HCT116 (cell line): ENCODE measurements at regions not wholly inside any gene's neighbourhood (a gene's known extent, or its start where the extent isn't known, plus 50 kb on each side); places are given as distances from the start of the nearest gene placed in this dataset.

Experiments used
- ATAC-seq: fragments of 200-7000 bp; cut with Tn5 transposase; 2 replicates; pipeline ENCODE4 v1.9.1; 2020; ENCODE audit warnings: mild to moderate bottlenecking, moderate library complexity
- BruUV-seq: library from RNA; stranded (reverse); fragments of 400-500 nt; replicated peaks from 2 replicates; lab custom pipeline; 2021; lab: Mats Ljungman, UMichigan
- CTCF ChIA-PET: fragments of 300-600 bp; sonication (Branson Sonifier 250); formaldehyde crosslinking; loops from one replicate; lab custom pipeline; 2021; ENCODE audit warnings: antibody characterized with exemption; lab: Charles Lee
- POLR2A ChIA-PET: fragments of 300-600, 350-600 bp; sonication (Branson Sonifier 250); formaldehyde crosslinking; loops from one replicate; lab custom pipeline; 2021; ENCODE audit warnings: antibody characterized with exemption; lab: Charles Lee
- RAD21 ChIA-PET, 2 experiments: fragments of 300-600 bp; sonication (Branson Sonifier 250); formaldehyde crosslinking; loops; one replicate each; lab custom pipeline; 2023; ENCODE audit warnings: low total read pairs in 2 of 2; ENCODE audit not compliant: uncharacterized antibody in 2 of 2, unreplicated experiment in 2 of 2, low non-redundant PET in 1 of 2; lab: Charles Lee
- DNase-seq: peaks from one replicate; pipeline ENCODE4 v3.0.0-alpha.2; 2010; ENCODE audit warnings: low read depth, low spot score
- H2AFZ ChIP-seq: fragments of 200-600 bp; shearing (Covaris generic), sonication (generic); 2 replicates; pipeline ENCODE4 v1.6.1; 2017; ENCODE audit warnings: low read depth, mixed run types, mixed read lengths, antibody characterized with exemption, low read length; ENCODE audit not compliant: poor library complexity, severe bottlenecking
- H3K27ac ChIP-seq: 2 replicates; pipeline ENCODE4 v1.5.1; 2012; ENCODE audit warnings: low read depth, low read length
- H3K27me3 ChIP-seq: fragments of 200-600 bp; sonication (generic); 2 replicates; pipeline ENCODE4 v1.6.1; 2016; ENCODE audit warnings: mixed run types, low read length, mixed read lengths; ENCODE audit not compliant: insufficient read depth
- H3K36me3 ChIP-seq, 2 experiments: fragments of 200-500 bp in 1 of 2; fragments of 200-600 bp in 1 of 2; sonication (Bioruptor generic) in 1 of 2; sonication (generic) in 1 of 2; 2 replicates each; pipeline versions ENCODE4 v1.5.1 to v1.6.1; 2014 to 2016; ENCODE audit warnings: low read length in 2 of 2, inconsistent platforms in 1 of 2, mixed read lengths in 1 of 2, mixed run types in 1 of 2; ENCODE audit not compliant: insufficient read depth in 2 of 2, control insufficient read depth in 1 of 2
- H3K4me1 ChIP-seq, 2 experiments: fragments of 200-600 bp in 1 of 2; sonication (generic) in 1 of 2; 2 replicates each; pipeline versions ENCODE4 v1.5.1 to v1.6.1; 2012 to 2017; ENCODE audit warnings: low read length in 2 of 2, inconsistent platforms in 1 of 2, mild to moderate bottlenecking in 1 of 2, mixed read lengths in 1 of 2, mixed run types in 1 of 2, moderate library complexity in 1 of 2; ENCODE audit not compliant: insufficient read depth in 2 of 2, control insufficient read depth in 1 of 2
- H3K4me2 ChIP-seq: fragments of 200-600 bp; sonication (generic); 2 replicates; pipeline ENCODE4 v1.6.1; 2017; ENCODE audit warnings: mixed run types, low read length, mixed read lengths
- H3K4me3 ChIP-seq, 2 experiments: fragments of 200-600 bp in 1 of 2; sonication (generic) in 1 of 2; replicated peaks in 1 of 2; 2 replicates each; pipeline ENCODE4 v1.5.1; 2011 to 2016; ENCODE audit warnings: low read length in 2 of 2, control low read depth in 1 of 2, low read depth in 1 of 2, mild to moderate bottlenecking in 1 of 2, mixed read lengths in 1 of 2, mixed run types in 1 of 2
- H3K79me2 ChIP-seq: fragments of 200-600 bp; sonication (generic); 2 replicates; pipeline ENCODE4 v1.6.1; 2017; ENCODE audit warnings: mild to moderate bottlenecking, mixed run types, low read length, moderate library complexity, mixed read lengths; ENCODE audit not compliant: insufficient read depth
- H3K9ac ChIP-seq: fragments of 200-600 bp; sonication (generic); 2 replicates; pipeline ENCODE4 v1.6.1; 2016; ENCODE audit warnings: low read length, mixed read lengths
- H3K9me2 ChIP-seq: fragments of 200-600 bp; sonication (generic), shearing (Covaris generic); 2 replicates; pipeline ENCODE4 v1.6.1; 2017; ENCODE audit warnings: mixed run types, mild to moderate bottlenecking, moderate library complexity; ENCODE audit not compliant: insufficient read depth
- H3K9me3 ChIP-seq, 2 experiments: fragments of 200-500 bp in 1 of 2; fragments of 200-600 bp in 1 of 2; sonication (Bioruptor generic) in 1 of 2; sonication (generic) in 1 of 2; 2 replicates each; pipeline ENCODE4 v1.6.1; 2014 to 2017; ENCODE audit warnings: low read length in 2 of 2, mixed read lengths in 2 of 2, inconsistent platforms in 1 of 2, low read depth in 1 of 2, mild to moderate bottlenecking in 1 of 2, mixed run types in 1 of 2, moderate library complexity in 1 of 2; ENCODE audit not compliant: control insufficient read depth in 1 of 2, insufficient read depth in 1 of 2
- H4K20me1 ChIP-seq: fragments of 200-600 bp; sonication (generic), shearing (Covaris generic); 2 replicates; pipeline ENCODE4 v1.6.1; 2017; ENCODE audit warnings: mixed run types, mild to moderate bottlenecking, moderate library complexity; ENCODE audit not compliant: insufficient read depth
- CBX3 ChIP-seq: IDR thresholded peaks from 2 replicates; pipeline ENCODE4 v1.6.1; 2012; ENCODE audit warnings: low read depth
- CEBPB ChIP-seq: IDR thresholded peaks from 2 replicates; pipeline ENCODE4 v1.6.1; 2012; ENCODE audit warnings: low read depth
- EGR1 ChIP-seq: IDR thresholded peaks from 2 replicates; pipeline ENCODE4 v1.6.1; 2012; ENCODE audit warnings: low read depth
- ELF1 ChIP-seq: IDR thresholded peaks from 2 replicates; pipeline ENCODE4 v1.6.1; 2012; ENCODE audit warnings: low read depth, borderline replicate concordance
- REST ChIP-seq: IDR thresholded peaks from 2 replicates; pipeline ENCODE4 v1.6.1; 2012; ENCODE audit warnings: low read depth
- TCF7L2 ChIP-seq: IDR thresholded peaks from 2 replicates; pipeline ENCODE4 v1.7.0; 2011; ENCODE audit warnings: borderline replicate concordance, inconsistent platforms; ENCODE audit not compliant: insufficient read depth, insufficient read length; ENCODE audit errors: extremely low read depth
- YY1 ChIP-seq: IDR thresholded peaks from 2 replicates; pipeline ENCODE4 v1.6.1; 2011; ENCODE audit warnings: low read length, low read depth, moderate library complexity, mild to moderate bottlenecking; ENCODE audit not compliant: insufficient replicate concordance; ENCODE audit errors: extremely low read depth
- intact Hi-C: fragments of 100-400 bp; cut with micrococcal nuclease; formaldehyde crosslinking; loops from 2 replicates; pipeline ENCODE4 v1.10.0; 2022

GRCh38 chr15:95715906-95716656, 614.4 kb upstream of the NR2F2 start:
- no peak for DNase-seq
- CTCF ChIA-PET: no interaction called here
- no peaks in the 10 kb centered on the region for H3K79me2 ChIP-seq
- no peaks in the 10 kb centered on the region for H3K36me3 ChIP-seq
- H3K27ac ChIP-seq: no peak overlapping the region
- no peak overlapping the region for H2AFZ ChIP-seq
- H3K9me3 ChIP-seq: no peaks in the 10 kb centered on the region
- no peak overlapping the region for H3K4me3 ChIP-seq
- no peak overlapping the region for H3K9ac ChIP-seq
- RAD21 ChIA-PET: no interaction called here
- no TSS peak for BruUV-seq
- no peak for ATAC-seq
- no peak for TF ChIP-seq YY1
- no peak for TF ChIP-seq REST
- no peak for TF ChIP-seq ELF1
- no peak for TF ChIP-seq TCF7L2
- no peak for TF ChIP-seq CEBPB
- no peak for TF ChIP-seq CBX3
- TF ChIP-seq EGR1: no peak
- TF ChIP-seq, all 23 proteins: peak for 0
- Histone ChIP-seq H3K4me1 (no peaks in the 10 kb centered on the region), H3K4me2 (no peak overlapping the region), H4K20me1 (no peaks in the 10 kb centered on the region), H3K9me2 (no peaks in the 10 kb centered on the region), H3K27me3 (no peaks in the 10 kb centered on the region)
- POLR2A ChIA-PET: no interaction called here
- intact Hi-C loops: no loop called here
